ENCODE measurements at regions not wholly inside any gene's neighbourhood (a gene's known extent, or its start where the extent isn't known, plus 50 kb on each side); places are given as distances from the start of the nearest gene placed in this dataset.
A peak's percentile ranks its signal among the peaks of the same experiment; 100 is the strongest.

- no peak for DNase-seq
These were observed 132.5 kb downstream of the FAM161A start for GRCh38 chr2:61721382-61721781.

DNA sequence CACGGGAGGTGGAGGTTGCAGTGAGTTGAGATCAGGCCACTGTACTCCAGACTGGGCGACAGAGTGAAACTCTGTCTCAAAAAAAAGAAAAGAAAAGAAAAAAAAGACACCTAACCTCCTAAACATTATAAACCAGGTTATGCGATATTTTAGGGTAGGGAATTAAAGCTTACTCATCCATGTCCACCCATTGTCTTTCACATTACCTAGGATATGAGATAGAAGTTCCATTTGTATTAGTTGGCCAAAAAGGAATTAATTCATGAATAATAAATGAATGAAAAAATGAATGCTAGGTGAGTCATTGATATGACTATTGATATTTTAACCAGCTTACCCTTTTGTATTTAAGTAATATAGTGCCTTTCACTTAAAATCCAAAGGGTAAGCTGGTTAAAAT lies 132.9 kb downstream of the FAM161A start:
- no peak for DNase-seq

DNA sequence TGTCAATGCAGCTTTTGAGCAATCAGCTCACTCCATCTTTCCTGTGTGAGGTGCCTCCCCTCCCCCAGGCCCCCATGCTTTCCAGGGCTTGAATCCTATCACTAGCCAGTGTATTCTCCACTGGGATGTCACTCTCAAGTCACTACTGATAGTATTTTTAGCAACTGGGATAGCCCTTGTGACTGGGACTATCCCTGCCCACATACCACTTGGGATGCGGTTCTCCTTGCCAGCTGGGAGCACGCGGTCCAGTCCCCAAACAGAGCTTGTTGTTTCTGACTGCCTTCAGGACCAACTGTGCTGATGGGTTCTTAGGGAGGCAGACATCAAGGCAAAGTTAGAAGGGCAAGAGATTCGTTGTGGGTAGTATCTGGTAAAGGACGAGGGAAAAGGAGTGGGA lies 134.9 kb downstream of the FAM161A start:
- DNase-seq, result no peak

DNA sequence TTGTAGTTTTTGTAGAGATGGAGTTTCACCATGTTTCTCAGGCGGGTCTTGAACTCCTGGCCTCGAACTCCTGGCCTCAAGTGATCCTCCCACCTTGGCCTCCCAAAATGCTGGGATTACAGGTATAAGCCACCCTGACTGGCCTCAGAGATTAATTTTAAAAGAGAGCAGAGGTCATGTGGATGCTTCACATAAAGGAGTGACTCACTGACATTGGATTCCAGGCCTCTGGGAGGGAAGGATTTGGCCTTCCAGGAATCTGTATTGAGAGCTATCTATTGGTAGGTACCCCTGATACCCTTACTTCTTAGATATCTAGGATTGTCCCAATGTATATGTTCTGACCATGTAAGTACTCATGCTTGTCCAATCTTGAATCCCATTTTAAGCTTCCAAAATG lies 138.4 kb downstream of the FAM161A start:
- DNase-seq, result no peak

- DNase-seq, result no peak
These were observed 139.7 kb downstream of the FAM161A start for GRCh38 chr2:61714210-61714609.

- DNase-seq, result no peak
These were observed 140.4 kb downstream of the FAM161A start for GRCh38 chr2:61713457-61713856.

GRCh38 chr2:61712060-61712459 lies 141.8 kb downstream of the FAM161A start:
- no peak for DNase-seq

DNA sequence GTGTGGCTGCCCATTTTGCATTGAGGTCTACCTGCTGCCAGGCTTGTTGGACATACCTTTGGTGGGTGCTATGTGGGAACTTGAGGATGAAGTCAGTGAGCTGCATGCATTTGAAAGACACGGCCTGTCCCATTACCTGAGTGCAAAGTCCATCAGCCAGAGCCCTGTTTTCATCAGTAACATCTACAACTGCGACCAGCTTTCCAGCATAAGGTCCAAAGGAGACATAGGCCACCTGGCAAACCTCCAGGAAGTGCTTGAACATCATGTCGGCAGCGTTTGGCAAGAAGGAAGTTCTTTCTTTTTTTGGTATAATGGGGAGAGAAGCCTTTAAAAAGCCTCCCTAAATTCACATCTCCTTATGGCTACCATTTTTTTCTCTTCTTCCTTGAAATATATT lies 143.1 kb downstream of the FAM161A start:
- DNase-seq, result no peak

- no peak for DNase-seq
These were observed 145.6 kb downstream of the FAM161A start for GRCh38 chr2:61707984-61708852.

DNA sequence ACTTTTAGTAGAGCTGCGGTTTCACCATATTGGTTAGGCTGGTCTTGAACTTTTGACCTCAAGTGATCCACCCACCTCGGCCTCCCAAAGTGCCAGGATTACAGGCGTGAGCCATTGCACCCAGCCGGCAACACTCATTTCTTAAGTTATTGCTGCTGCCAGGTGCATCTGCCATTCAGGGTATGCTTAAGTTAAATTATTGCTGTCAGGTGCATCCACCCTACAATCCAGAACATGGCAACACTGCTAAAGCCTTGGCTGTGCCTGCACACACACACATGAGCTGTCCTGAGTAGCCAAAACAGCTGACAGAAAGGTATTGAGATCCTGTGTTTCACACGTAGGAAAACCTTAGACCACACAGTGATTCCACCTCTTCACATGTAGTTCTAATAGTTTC lies 148.2 kb downstream of the FAM161A start:
- no peak for DNase-seq

GRCh38 chr2:61704364-61704763 lies 149.5 kb downstream of the FAM161A start:
- DNase-seq, result no peak

DNA sequence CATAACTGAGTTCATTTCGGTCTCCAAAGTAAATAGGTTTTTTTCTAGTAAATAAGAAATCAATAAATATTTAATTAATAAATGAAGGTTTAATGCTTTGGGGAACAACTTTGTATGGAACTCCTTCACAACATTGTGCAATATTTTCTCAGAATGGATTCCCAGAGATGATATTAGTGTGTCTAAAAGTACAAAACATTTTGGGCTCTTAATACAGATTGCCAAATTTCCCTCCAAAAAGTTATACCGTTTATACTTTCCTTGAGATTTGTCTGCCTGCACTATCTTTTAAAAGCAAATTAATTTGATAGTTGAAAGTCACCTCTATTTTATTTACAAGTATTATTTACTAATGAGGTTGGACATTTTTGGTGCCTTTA lies 151.8 kb downstream of the FAM161A start:
- no peak for DNase-seq

GRCh38 chr2:61700464-61700863 lies 153.4 kb downstream of the FAM161A start:
- DNase-seq, result no peak

DNA sequence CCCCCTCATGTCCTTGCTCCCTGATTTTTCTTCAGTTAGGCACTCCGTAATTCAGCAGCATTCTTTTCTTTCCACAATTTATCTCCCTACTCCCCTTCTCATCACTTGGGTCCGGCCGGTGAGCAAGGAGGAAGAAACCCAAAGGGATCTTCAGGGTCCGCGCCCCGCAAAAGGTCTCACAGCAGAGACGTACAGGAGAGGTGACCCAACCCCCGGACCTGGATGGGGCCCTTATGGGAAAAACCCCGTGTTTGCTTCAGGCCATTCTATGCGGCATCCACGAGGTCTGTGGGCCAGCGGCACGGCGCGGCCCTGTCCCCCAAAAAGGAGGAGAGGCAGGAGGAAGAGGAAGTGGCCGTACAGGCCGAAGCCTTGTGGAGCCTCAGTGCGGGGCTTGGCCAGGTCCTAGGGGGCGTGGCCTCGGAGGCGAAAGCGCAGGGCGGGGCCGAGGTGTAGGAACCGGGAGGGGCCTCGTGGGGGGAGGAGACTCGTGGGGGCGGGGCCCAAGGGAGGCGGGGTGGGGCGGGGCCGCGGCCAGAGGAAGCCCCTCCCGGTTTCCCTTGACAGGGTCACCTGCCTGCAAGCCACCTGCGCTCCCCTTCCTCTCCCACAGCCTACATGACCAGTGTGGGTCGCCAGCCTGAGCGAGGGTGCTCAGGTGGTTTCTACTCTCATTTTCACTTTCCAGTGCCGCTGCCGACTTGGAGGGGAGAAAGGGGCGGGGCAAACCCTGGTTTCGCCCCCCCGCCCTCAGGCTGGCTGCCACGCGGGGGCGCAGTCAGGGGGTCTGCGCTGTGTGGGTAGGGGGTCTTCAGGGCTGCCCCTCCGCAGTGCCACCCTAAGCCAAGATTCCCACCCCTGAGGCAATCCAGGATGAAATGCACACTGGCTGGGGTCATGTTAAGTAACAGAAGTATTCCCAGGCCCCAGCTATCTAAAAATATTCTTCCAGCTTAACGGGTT lies 156.4 kb upstream of the XPO1 start:
- DNase-seq, result peak; percentile 76

DNA sequence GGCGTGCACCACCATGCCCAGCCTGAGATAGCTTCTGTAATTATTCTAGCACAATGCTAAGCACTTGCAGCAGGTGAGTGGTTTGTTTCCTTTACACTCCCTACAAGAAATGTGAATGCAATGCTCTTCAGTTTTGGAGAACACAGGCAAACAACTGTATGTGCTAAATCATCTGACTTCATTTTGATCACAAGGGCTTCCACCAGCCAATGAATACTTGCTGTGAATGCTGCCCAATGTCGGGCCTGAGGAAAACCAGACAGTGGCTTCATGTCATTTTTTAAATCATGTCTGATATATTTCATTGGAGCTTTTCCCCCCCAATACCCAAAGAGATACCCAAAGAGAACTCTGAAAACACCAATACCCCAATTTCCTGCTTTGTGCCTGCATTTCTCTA lies 155.6 kb upstream of the XPO1 start:
- no peak for DNase-seq

GRCh38 chr2:61690078-61690596 lies 152.0 kb upstream of the XPO1 start:
- DNase-seq, result no peak

GRCh38 chr2:61689568-61689967 lies 151.4 kb upstream of the XPO1 start:
- no peak for DNase-seq

DNA sequence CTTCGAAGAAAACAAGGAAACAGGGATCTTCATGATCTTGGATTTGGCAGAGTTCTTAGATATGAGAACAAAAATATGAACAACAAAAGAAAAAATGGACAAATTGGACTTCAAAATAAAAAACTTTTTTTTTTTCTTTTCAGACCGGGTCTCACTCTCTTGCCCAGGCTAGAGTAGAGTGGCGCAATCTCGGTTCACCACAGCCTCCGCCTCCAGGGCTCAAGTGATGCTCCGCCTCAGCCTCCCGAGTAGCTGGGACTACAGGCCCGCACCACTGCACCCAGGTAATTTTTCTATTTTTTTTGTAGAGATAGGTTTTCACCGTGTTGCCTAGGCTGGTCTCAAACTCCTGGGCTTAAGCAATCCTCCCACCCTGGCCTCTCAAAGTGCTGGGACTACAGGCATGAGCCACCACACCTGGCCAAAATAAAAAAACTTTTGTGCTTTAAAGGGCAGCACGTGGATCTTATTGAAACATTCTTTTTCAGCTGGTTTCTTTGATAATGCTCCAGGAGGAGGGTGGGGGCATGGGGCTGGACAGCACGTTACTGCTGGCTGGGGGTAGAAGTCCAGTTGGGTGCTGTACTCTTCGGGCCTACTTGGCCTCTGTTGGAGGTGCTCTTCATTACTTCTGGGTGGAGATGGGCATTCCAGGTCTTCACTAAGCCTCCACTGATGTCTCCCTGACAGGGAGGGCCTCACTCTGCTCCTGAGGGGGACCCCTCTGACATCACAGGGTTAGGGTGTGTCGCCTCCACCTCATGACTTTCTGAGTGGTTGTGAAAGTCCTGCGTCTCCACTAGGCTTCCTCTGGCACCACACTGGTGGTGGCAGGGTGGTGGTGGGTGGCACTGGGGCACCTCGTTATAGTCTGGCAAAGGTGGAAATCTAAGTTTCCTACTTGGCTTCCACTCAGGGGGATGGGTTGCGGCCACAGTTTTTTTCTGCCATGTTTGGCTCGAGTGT lies 150.5 kb upstream of the XPO1 start:
- no peak for DNase-seq

- DNase-seq, result no peak
These were observed 140.9 kb upstream of the XPO1 start for GRCh38 chr2:61679096-61679495.

- no peak for DNase-seq
These were observed 139.8 kb upstream of the XPO1 start for GRCh38 chr2:61677942-61678341.

GRCh38 chr2:61677306-61677705 lies 139.2 kb upstream of the XPO1 start:
- DNase-seq, result no peak

DNA sequence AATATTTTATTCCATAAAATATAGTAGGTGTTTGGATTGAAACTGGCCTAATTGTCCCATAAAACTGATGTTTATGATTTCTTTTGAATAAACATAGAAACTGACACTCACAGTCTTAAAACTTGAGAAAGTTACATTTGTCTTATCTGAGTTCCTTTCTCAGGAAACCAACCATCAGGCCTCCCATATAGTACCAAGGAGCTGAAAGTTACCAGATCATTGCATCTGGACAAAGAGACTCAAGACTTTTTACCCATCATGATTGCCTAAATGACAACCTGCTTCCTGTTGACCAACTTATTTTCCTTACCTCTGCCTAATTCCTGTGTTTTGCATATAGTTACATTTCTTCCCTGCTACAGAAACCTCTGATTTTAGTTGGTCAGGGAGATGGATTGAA lies 137.0 kb upstream of the XPO1 start:
- DNase-seq, result no peak
